ENCODE measurements at regions not wholly inside any gene's neighbourhood (a gene's known extent, or its start where the extent isn't known, plus 50 kb on each side); places are given as distances from the start of the nearest gene placed in this dataset.

DNA sequence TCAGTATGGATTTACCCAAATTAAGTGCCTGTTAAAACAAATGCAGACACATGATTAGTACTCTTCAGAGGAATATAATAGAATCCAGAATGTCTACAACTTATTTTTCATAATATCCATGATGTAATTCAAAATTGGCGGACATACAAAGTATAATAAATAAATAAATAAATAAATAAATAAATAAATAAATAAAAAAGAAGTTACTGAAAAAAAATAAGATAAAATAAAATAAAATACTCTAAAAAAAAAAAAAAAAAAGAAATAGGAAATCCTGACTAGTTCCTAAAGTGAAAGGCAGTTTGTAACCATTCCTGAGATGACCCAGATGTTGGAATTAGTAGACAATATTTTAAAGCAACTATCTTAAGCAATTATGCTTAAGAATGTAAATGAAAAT lies 219.0 kb upstream of the SPAG17 start:
- H3K36me3 ChIP-seq, result no peaks in the 10 kb centered on the region
- no peaks in the 10 kb centered on the region for H3K27me3 ChIP-seq
- H3K9me3 ChIP-seq, result no peaks in the 10 kb centered on the region
- no peak overlapping the region for H3K27ac ChIP-seq
- DNase-seq, result no peak
- H3K4me3 ChIP-seq, result no peak overlapping the region
- TF ChIP-seq POLR2A (IDR thresholded peaks at IDR 0.05), result no peak
- TF ChIP-seq, protein P1, sequence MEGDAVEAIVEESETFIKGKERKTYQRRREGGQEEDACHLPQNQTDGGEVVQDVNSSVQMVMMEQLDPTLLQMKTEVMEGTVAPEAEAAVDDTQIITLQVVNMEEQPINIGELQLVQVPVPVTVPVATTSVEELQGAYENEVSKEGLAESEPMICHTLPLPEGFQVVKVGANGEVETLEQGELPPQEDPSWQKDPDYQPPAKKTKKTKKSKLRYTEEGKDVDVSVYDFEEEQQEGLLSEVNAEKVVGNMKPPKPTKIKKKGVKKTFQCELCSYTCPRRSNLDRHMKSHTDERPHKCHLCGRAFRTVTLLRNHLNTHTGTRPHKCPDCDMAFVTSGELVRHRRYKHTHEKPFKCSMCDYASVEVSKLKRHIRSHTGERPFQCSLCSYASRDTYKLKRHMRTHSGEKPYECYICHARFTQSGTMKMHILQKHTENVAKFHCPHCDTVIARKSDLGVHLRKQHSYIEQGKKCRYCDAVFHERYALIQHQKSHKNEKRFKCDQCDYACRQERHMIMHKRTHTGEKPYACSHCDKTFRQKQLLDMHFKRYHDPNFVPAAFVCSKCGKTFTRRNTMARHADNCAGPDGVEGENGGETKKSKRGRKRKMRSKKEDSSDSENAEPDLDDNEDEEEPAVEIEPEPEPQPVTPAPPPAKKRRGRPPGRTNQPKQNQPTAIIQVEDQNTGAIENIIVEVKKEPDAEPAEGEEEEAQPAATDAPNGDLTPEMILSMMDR (IDR thresholded peaks at IDR 0.05), result no peak
- H3K4me1 ChIP-seq, result no peaks in the 10 kb centered on the region

DNA sequence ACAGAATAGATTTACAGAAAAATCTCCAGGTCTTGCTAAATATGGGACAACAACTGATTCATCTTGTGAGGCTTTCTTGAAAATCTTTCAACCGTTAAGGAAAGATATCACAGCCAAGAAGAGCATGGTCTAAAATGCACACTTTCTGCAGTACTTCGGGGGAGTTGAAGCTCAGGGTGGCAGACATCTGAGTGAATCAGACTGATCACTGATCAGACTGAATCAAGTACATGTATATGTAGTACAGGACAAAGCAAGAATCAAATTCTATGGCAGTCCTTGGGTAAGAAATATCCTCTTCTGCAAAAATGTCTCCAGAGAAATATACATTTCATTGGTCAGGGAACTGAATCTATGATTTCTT lies 212.4 kb upstream of the SPAG17 start:
- no peak for DNase-seq
- no peaks in the 10 kb centered on the region for H3K9me3 ChIP-seq
- no peaks in the 10 kb centered on the region for H3K4me1 ChIP-seq
- TF ChIP-seq, protein P1 (IDR thresholded peaks at IDR 0.05), result no peak
- TF ChIP-seq POLR2A (IDR thresholded peaks at IDR 0.05), result no peak
- H3K27me3 ChIP-seq, result no peaks in the 10 kb centered on the region
- no peak overlapping the region for H3K4me3 ChIP-seq
- no peak overlapping the region for H3K27ac ChIP-seq
- H3K36me3 ChIP-seq, result no peaks in the 10 kb centered on the region

DNA sequence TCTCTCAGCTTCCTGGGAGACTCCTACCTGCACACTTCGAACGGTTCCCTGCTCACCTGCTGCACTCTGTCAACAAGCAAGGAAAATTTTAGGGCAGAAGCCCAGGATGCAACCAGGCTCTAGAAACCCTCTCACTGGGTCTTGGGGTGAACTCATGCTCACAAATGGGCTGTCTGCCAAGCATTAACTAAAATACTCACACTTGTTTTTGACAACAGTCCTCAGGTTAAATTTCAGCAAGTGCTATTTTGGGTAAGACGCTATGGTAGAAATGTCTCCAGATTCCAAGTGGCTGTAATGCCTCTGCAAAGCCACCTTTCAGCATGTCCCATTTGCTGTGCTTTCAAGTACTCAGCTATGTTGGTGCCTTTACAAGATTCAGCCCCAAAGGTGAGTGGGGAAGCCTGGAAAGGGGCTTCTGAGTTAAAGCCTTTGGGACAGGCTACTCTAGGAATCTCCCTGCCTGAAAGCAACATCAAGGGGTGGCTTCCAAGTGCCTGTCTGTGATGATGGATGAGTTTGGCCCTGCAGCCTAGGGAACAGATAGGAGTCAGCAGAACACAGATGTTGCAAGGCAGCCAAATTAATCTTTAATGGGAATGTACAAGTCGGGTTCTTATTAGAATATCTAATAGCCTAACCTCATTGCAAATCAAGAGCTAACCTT lies 211.9 kb upstream of the SPAG17 start:
- H3K4me1 ChIP-seq, result no peaks in the 10 kb centered on the region
- H3K9me3 ChIP-seq, result no peaks in the 10 kb centered on the region
- TF ChIP-seq, protein P1 (IDR thresholded peaks at IDR 0.05), result no peak
- no peak for TF ChIP-seq POLR2A (IDR thresholded peaks at IDR 0.05)
- H3K27ac ChIP-seq, result no peak overlapping the region
- no peaks in the 10 kb centered on the region for H3K36me3 ChIP-seq
- no peaks in the 10 kb centered on the region for H3K27me3 ChIP-seq
- no peak overlapping the region for H3K4me3 ChIP-seq
- no peak for DNase-seq

DNA sequence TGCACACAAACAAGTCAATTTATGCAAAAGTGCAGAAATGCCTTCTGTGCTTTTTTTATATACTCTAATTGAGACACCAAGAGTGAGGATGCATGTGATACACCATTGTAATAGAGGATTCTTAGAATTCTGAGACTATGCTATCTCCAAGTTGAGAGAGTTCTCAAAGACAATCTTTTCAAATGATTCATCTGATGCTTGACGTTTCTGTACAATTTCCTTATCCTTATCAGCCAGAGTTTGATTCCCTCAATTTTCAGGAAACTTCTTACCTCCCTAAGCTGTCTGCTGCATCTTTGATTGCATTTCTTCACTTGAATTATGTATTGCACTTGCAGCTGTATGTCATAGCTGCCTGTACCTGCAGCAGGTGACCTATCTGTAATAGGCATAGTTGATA lies 211.3 kb upstream of the SPAG17 start:
- no peaks in the 10 kb centered on the region for H3K36me3 ChIP-seq
- TF ChIP-seq, protein P1 (IDR thresholded peaks at IDR 0.05), result no peak
- no peak for TF ChIP-seq POLR2A (IDR thresholded peaks at IDR 0.05)
- H3K27ac ChIP-seq, result no peak overlapping the region
- H3K4me3 ChIP-seq, result no peak overlapping the region
- no peaks in the 10 kb centered on the region for H3K9me3 ChIP-seq
- H3K4me1 ChIP-seq, result no peaks in the 10 kb centered on the region
- H3K27me3 ChIP-seq, result no peaks in the 10 kb centered on the region
- DNase-seq, result no peak

DNA sequence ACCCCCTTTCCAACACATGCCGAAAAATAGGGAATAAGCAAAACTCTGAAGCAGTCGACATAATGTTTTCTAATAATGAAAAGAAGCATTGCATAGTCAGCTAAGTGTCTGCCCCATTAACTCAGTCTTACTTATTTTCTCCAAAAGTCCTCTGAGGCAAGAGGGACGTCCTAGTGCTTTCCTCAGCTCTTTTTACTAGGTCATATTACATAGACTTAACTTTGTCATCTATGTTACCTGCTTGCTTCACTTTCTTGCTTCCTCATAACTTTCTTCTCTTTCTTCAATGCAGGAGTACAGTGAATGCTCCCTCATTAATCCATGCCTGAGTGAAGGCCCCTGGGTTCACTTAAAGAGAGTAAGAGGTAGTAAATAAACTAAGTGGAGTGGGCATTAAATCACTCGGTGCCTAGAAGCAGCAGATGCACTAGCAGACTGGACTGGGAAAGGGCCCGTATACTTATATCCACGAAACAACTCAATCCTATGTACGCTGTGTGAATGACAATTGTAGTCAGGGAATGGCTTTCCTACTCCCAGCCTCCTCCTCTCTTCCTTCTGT lies 210.5 kb upstream of the SPAG17 start:
- Histone ChIP-seq H3K27ac (no peak overlapping the region), H3K9me3 (no peaks in the 10 kb centered on the region), H3K4me3 (no peak overlapping the region), H3K4me1 (no peaks in the 10 kb centered on the region), H3K27me3 (no peaks in the 10 kb centered on the region), H3K36me3 (no peaks in the 10 kb centered on the region)
- DNase-seq, result no peak
- no peak for TF ChIP-seq POLR2A (IDR thresholded peaks at IDR 0.05)

DNA sequence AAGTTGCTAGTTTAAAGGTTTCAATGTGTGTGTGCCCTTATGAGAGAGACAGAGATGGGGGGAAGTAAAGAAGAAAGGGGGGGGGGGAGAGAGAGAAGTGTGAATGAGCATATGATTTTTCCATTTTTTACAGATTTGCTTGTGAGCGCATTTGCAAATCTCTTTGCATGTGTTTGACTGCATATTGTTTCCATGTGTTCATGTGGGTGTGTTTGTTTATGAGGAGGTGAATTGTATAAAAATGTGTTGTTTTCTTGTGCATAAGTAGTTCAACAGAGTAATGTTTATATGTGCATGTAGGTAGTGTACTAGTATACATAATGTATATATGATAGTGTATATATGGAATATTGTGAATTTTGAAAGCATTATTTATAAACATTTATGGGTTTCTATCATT lies 205.9 kb upstream of the SPAG17 start:
- DNase-seq, result no peak
- H3K9me3 ChIP-seq, result no peaks in the 10 kb centered on the region
- TF ChIP-seq, protein P1 (IDR thresholded peaks at IDR 0.05), result no peak
- no peak for TF ChIP-seq POLR2A (IDR thresholded peaks at IDR 0.05)
- H3K4me1 ChIP-seq, result no peaks in the 10 kb centered on the region
- H3K4me3 ChIP-seq, result no peak overlapping the region
- no peaks in the 10 kb centered on the region for H3K36me3 ChIP-seq
- no peaks in the 10 kb centered on the region for H3K27me3 ChIP-seq
- H3K27ac ChIP-seq, result no peak overlapping the region
